GM18505 (cell line): ENCODE measurements at regions not wholly inside any gene's neighbourhood (a gene's known extent, or its start where the extent isn't known, plus 50 kb on each side); places are given as distances from the start of the nearest gene placed in this dataset.

Experiments used
- ATAC-seq: cut with Tn5 transposase; IDR thresholded peaks from one replicate; pipeline ENCODE4 v1.9.1; 2021; ENCODE audit not compliant: unreplicated experiment
- POLR2A ChIP-seq: IDR thresholded peaks from 4 replicates; pipeline ENCODE4 v1.6.1; 2011; ENCODE audit warnings: borderline replicate concordance; ENCODE audit not compliant: insufficient read depth, insufficient read length; ENCODE audit errors: extremely low read depth

GRCh38 chr4:181604546-181604945 is 638.7 kb upstream of the TENM3 start:
- TF ChIP-seq POLR2A, result no peak

GRCh38 chr4:181606300-181606699 is 636.9 kb upstream of the TENM3 start:
- no peak for TF ChIP-seq POLR2A
- no peak for ATAC-seq

More at GRCh38 chr4:181604546-181604945, 638.7 kb upstream of the TENM3 start:
- no peak for ATAC-seq

DNA sequence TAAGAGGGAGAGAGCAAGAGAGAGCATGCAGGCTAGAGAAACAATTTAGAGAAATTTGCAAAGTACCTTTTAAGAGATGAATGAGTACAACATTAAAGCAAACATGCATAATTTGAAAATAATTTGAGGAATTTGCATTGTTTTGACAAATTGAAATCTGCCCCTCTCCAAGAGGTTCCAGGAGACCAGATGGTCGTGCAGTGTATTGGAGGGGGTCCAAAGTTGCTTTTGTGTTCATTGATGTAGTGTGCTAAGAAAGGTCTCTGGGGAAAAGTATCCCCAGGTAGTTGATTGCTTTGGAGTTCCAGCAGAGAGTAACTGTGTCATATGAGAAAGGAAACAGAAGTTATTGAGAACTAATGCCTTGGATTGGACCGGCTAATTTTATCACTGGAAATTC is 635.0 kb upstream of the TENM3 start:
- TF ChIP-seq POLR2A, result no peak
- ATAC-seq, result no peak

GRCh38 chr4:181611033-181611711 is 632.0 kb upstream of the TENM3 start:
- TF ChIP-seq POLR2A, result no peak
- no peak for ATAC-seq

GRCh38 chr4:181611946-181612600 is 631.1 kb upstream of the TENM3 start:
- TF ChIP-seq POLR2A, result no peak
- ATAC-seq, result no peak

DNA sequence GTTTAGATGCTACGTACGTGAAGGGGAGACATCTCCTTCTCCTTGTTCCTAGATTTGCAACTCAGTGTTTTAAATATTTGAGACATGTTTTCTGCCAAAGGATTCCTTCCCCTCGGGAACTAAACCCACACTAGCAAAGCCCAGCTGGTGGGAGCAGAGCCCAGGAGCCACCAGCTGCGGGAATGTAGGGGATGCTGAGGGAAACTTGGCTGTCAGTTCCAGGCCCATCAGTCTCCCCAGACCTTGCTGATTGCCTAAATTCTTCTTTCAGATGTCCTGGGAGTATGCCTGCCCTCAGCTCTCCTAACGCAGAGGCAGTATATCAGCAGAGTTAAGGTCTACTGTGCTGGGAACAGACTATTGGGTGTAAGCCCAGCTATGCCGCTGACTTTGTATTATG is 630.0 kb upstream of the TENM3 start:
- no peak for TF ChIP-seq POLR2A
- ATAC-seq, result no peak

- no peak for TF ChIP-seq POLR2A
- no peak for ATAC-seq
These were observed 625.1 kb upstream of the TENM3 start for GRCh38 chr4:181618038-181618618.

DNA sequence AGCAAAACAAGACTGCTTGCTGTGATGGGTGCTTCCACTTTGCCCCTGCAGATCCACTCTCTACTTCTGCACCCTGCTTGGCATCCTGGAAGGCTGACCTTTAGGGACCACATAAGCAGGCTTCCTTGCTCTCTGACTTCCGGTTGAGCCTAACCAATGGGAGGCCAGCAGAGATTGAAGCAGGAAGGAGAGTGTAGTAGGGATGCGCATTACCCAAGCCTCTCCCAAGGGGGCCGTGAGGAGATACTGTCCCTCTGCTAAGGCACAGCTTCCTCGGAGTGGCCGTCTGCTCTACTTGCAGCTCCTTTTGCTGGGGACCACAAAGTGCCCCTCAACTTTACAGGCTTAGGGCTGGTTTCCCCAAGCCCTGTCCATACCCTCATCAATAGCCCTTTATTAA is 624.3 kb upstream of the TENM3 start:
- ATAC-seq, result no peak
- TF ChIP-seq POLR2A, result no peak

- TF ChIP-seq POLR2A, result no peak
- no peak for ATAC-seq
These were observed 623.6 kb upstream of the TENM3 start for GRCh38 chr4:181619651-181620050.

- no peak for TF ChIP-seq POLR2A
- ATAC-seq, result no peak
These were observed 605.8 kb upstream of the TENM3 start for GRCh38 chr4:181637186-181638105.

DNA sequence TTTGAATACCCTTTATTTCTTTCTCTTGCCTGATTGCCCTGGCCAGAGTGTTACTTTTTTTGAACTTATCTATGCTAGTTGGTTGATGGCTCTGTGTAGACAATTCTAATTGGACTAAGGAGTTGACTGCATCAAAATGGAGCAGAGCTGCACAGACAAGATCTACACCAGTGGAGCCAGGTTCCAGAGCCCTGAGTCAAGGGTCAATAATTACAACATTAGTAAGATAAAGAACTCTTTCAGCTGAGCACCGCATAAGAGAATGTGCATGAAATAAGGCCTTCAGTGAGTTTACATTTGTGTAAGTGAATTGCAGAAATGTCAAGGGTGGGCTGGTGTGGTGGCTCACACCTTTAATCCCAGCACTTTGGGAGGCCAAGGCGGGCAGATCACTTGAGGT is 599.7 kb upstream of the TENM3 start:
- no peak for ATAC-seq
- no peak for TF ChIP-seq POLR2A

GRCh38 chr4:181645489-181645888 is 597.7 kb upstream of the TENM3 start:
- ATAC-seq, result no peak
- TF ChIP-seq POLR2A, result no peak

DNA sequence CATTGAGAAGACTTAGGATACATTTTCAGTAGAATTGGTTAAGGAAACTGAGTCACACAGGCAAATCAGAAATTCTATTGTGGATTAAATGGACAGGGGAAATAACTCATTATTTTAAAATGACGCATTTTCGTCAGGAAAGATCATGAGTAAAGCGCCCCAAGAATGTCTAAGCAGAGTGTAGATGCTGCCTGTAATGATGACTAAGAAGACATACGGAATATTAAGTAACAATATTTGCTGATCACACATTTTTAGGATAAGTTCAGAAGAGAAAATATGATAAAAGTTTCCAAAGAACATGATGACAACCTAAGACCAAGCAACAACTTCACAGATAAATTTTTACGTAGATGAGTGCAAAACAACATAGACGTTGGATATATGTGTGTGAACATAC is 596.3 kb upstream of the TENM3 start:
- TF ChIP-seq POLR2A, result no peak
- ATAC-seq, result no peak

DNA sequence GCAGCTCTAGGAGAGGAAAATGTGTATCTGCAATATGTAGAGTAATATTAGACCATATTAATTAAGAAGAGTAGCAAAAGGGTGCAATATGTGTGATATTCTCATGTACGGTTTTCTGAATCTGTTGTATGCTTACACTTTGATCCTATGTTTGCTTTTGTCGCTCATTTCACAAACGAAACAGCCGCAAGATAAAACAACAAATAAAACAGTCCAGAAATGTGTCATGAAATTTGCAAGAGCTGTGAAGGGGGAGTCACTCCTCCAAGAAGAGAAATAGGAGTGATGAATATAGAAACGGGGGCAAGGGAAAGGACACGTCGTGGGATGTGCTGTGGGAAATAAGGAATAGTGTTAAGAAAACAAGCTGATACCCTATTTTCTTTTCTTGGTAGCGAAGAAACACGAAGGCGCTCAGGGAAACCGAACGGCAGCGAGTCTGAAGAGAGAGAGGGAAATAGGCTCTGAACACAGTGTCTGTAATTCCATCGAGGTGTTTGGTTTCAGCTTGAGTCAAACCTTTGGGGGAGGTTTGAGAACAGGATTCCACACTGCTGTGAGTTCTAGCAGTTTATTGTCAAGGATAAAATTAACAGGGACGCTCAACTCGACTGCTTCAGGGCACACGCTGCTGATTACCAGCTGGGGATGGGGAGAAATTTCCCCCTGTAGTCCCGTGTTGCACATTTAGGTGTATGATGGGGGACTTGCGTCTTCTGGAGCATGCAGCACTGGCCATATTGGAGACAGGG is 595.6 kb upstream of the TENM3 start:
- no peak for TF ChIP-seq POLR2A
- ATAC-seq, result no peak
